ENCODE measurements at regions not wholly inside any gene's neighbourhood (a gene's known extent, or its start where the extent isn't known, plus 50 kb on each side); places are given as distances from the start of the nearest gene placed in this dataset.

DNA sequence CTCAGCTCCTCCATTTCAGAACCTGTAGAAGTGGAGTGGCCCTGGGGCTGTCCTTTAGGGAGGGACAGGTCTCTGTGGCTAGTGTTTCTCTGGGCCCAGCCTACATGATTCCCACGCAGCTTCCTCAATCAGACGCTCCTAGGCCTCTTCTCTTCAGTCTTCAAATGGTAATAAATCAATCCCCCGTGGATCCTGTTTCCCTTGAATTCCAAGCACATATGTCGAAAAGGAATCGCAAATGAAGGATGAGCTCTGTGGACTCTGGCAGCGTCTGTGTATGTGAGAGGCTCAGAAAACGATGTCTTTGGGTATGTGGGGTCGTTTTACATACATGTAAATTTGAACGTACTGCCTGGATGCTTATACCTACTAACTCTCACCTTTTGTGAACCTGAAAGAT lies 98.5 kb upstream of the ST8SIA3 start:
- H2BK5ac ChIP-seq (ENCODE audit: low read depth, low read length, poor library complexity, severe bottlenecking) = no peak overlapping the region
- no peak overlapping the region for H2BK120ac ChIP-seq (ENCODE audit: low read depth, low read length)
- in situ Hi-C loops (cut with MboI; ENCODE audit: low sequenced_read_pairs) = no loop called here
- no peak overlapping the region for H2AK9ac ChIP-seq (replicated peaks; ENCODE audit: low read depth, low read length, poor library complexity)
- ATAC-seq (ENCODE audit: low read depth) (no peak), DNase-seq (no peak)
- H3K23ac ChIP-seq (ENCODE audit: low read depth, low read length) = no peak overlapping the region
- H3K4me3 ChIP-seq (ENCODE audit: insufficient read depth, low read depth, low read length) = no peak overlapping the region
- H2BK15ac ChIP-seq (ENCODE audit: low read depth, low read length) = no peak overlapping the region
- no peak overlapping the region for H4K8ac ChIP-seq (ENCODE audit: low read depth in 2 of 2, low read length in 2 of 2)
- H4K91ac ChIP-seq (ENCODE audit: insufficient read depth, low read depth, low read length) = no peak overlapping the region
- H3K9me3 ChIP-seq (ENCODE audit: control insufficient read depth, insufficient read depth, low read length) = no peaks in the 10 kb centered on the region
- ChIA-PET CTCF (no interaction called here), POLR2A (ENCODE audit: unreplicated experiment) (no interaction called here)
- intact Hi-C loops (cut with micrococcal nuclease) = no loop called here
- dilution Hi-C loops (cut with HindIII; ENCODE audit: low sequenced_read_pairs, unreplicated experiment) = no loop called here
- no peaks in the 10 kb centered on the region for H3K36me3 ChIP-seq (ENCODE audit: control insufficient read depth, insufficient read depth, low read length)
- no peak overlapping the region for H3K18ac ChIP-seq (ENCODE audit: low read depth, low read length)
- H3K4me2 ChIP-seq (ENCODE audit: low read depth, low read length) = no peak overlapping the region
- H2AK5ac ChIP-seq (ENCODE audit: low read depth, low read length) = no peak overlapping the region
- TF ChIP-seq RCOR1 (IDR thresholded peaks at IDR 0.05; ENCODE audit: insufficient replicate concordance, low read length) = no peak
- no peak for TF ChIP-seq POLR2A (IDR thresholded peaks at IDR 0.05; ENCODE audit: low read depth, low read length)
- no peak for TF ChIP-seq CEBPB (IDR thresholded peaks at IDR 0.05; ENCODE audit: low read depth, low read length)
- no peak for TF ChIP-seq NFE2L2 (IDR thresholded peaks at IDR 0.05; ENCODE audit: low read depth, low read length)
- TF ChIP-seq, protein P1, sequence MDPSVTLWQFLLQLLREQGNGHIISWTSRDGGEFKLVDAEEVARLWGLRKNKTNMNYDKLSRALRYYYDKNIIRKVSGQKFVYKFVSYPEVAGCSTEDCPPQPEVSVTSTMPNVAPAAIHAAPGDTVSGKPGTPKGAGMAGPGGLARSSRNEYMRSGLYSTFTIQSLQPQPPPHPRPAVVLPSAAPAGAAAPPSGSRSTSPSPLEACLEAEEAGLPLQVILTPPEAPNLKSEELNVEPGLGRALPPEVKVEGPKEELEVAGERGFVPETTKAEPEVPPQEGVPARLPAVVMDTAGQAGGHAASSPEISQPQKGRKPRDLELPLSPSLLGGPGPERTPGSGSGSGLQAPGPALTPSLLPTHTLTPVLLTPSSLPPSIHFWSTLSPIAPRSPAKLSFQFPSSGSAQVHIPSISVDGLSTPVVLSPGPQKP (IDR thresholded peaks at IDR 0.05; ENCODE audit: borderline replicate concordance, low read depth, low read length) = no peak
- no peak for TF ChIP-seq MAZ (IDR thresholded peaks at IDR 0.05; ENCODE audit: borderline replicate concordance, low read depth, low read length)
- TF ChIP-seq USF2 (IDR thresholded peaks at IDR 0.05; ENCODE audit: low read depth, low read length) = no peak
- no peak for TF ChIP-seq MAFK (IDR thresholded peaks at IDR 0.05; ENCODE audit: low read depth, low read length)
- TF ChIP-seq RFX5 (IDR thresholded peaks at IDR 0.05; ENCODE audit: low read depth, low read length) = no peak
- no peak for TF ChIP-seq FOS (IDR thresholded peaks at IDR 0.05; ENCODE audit: low read depth, low read length)
- no TSS peak for BruUV-seq (replicated peaks)
- no peak overlapping the region for H3K56ac ChIP-seq (ENCODE audit: extremely low read depth, insufficient read depth, low read length)
- H4K5ac ChIP-seq (ENCODE audit: low read depth, low read length) = no peak overlapping the region
- H3K79me1 ChIP-seq (ENCODE audit: low read depth in 1 of 2, low read length in 2 of 2) = no peaks in the 10 kb centered on the region
- H3K9ac ChIP-seq (ENCODE audit: low read depth, low read length) = no peak overlapping the region
- no peak overlapping the region for H3K14ac ChIP-seq (replicated peaks; ENCODE audit: low read depth, low read length)
- no peak overlapping the region for H3K27ac ChIP-seq (ENCODE audit: insufficient read depth, low read length)
- H3K9me1 ChIP-seq (ENCODE audit: insufficient read depth, low read length) = no peaks in the 10 kb centered on the region
- no peaks in the 10 kb centered on the region for H3K27me3 ChIP-seq (ENCODE audit: control insufficient read depth, insufficient read depth, low read length)
- no peak overlapping the region for H2BK20ac ChIP-seq (ENCODE audit: low read depth, low read length)
- no peak overlapping the region for H2AFZ ChIP-seq (replicated peaks; ENCODE audit: low read length, poor library complexity)
- H4K20me1 ChIP-seq (ENCODE audit: insufficient read depth, low read length) = no peaks in the 10 kb centered on the region
- no peak overlapping the region for H3K4ac ChIP-seq (ENCODE audit: low read depth, low read length)
- no CpG with 5 or more reads among the region's 9 CpGs for WGBS, 2 experiments (ENCODE audit: extremely low coverage in 2 of 2, insufficient read length in 1 of 2)
- no peaks in the 10 kb centered on the region for H3K4me1 ChIP-seq (ENCODE audit: control insufficient read depth, insufficient read depth, low read length)

Data from IMR-90 (cell line).